Transverse colon (tissue), 4 donors: ENCODE measurements at regions not wholly inside any gene's neighbourhood (a gene's known extent, or its start where the extent isn't known, plus 50 kb on each side); places are given as distances from the start of the nearest gene placed in this dataset.
"Not testable (repeated sequence)": the region's sequence is repeated elsewhere in the genome, so short reads cannot be mapped to it uniquely, and the experiment has no call there.

Experiments used
- CTCF ChIP-seq, 5 experiments: fragments of 200-600 bp in 3 of 5; fragments of 450-650 bp in 2 of 5; sonication (generic) in 3 of 5; IDR thresholded peaks; 1 replicate in 2 of 5; 2 replicates in 3 of 5; pipeline ENCODE4 v1.5.1; 2016 to 2017; ENCODE audit warnings: antibody characterized with exemption in 5 of 5, inconsistent platforms in 3 of 5, mild to moderate bottlenecking in 2 of 5, moderate library complexity in 1 of 5
- POLR2A ChIP-seq: fragments of 450-650 bp; IDR thresholded peaks from one replicate; pipeline ENCODE4 v1.6.1; 2016; ENCODE audit warnings: antibody characterized with exemption, mild to moderate bottlenecking, moderate library complexity
- POLR2AphosphoS5 ChIP-seq, 3 donors: sonication (generic); formaldehyde crosslinking; IDR thresholded peaks; one replicate each; pipeline ENCODE4 v1.6.1; 2016; ENCODE audit warnings: antibody characterized with exemption in 3 of 3

GRCh38 chr3:177720927-177721326 lies 523.6 kb upstream of the TBL1XR1 start:
- TF ChIP-seq POLR2A; CTCF (IDR thresholded peaks at IDR 0.05); POLR2AphosphoS5 (IDR thresholded peaks at IDR 0.05): not testable (repeated sequence)
